T-helper 2 cell treated with Interferon-gamma antibody and Interleukin-4, amounts not matched to agents 100 ng/mL and 5 ng/mL, for 36 hours (primary cell): ENCODE measurements at regions not wholly inside any gene's neighbourhood (a gene's known extent, or its start where the extent isn't known, plus 50 kb on each side); places are given as distances from the start of the nearest gene placed in this dataset.

Experiments
- intact Hi-C: fragments of 100-400 bp; cut with micrococcal nuclease; formaldehyde crosslinking; loops from one replicate; pipeline ENCODE4 v1.15.1; 2023

GRCh38 chrX:69306063-69306404, 140.8 kb upstream of the PJA1 start:
- intact Hi-C loops: no loop called here

- intact Hi-C loops: no loop called here
These were observed 140.2 kb upstream of the PJA1 start for GRCh38 chrX:69305333-69306062.

- intact Hi-C loops: no loop called here
These were observed 138.0 kb upstream of the PJA1 start for GRCh38 chrX:69303231-69303630.

- intact Hi-C loops: no loop called here
These were observed 134.9 kb upstream of the PJA1 start for GRCh38 chrX:69299951-69300714.

GRCh38 chrX:69299285-69299684, 134.0 kb upstream of the PJA1 start:
- intact Hi-C loops: no loop called here

- intact Hi-C loops: no loop called here
These were observed 133.3 kb upstream of the PJA1 start for GRCh38 chrX:69298466-69299140.

- intact Hi-C loops: no loop called here
These were observed 132.3 kb upstream of the PJA1 start for GRCh38 chrX:69297506-69297905.

- intact Hi-C loops: no loop called here
These were observed 128.7 kb upstream of the PJA1 start for GRCh38 chrX:69293776-69294601.

GRCh38 chrX:69291116-69291515, 125.9 kb upstream of the PJA1 start:
- intact Hi-C loops: no loop called here

GRCh38 chrX:69290292-69290691, 125.0 kb upstream of the PJA1 start:
- intact Hi-C loops: no loop called here

- intact Hi-C loops: loop anchor here (10.0 kb wide), 1 partner anchor 1095 kb away; no protein-coding TSS in a partner anchor
These were observed 124.5 kb upstream of the PJA1 start for GRCh38 chrX:69289793-69290123.

GRCh38 chrX:69289046-69289792, 124.0 kb upstream of the PJA1 start:
- intact Hi-C loops: loop anchor here (10.0 kb wide), 1 partner anchor 1094 kb away; no protein-coding TSS in a partner anchor

- intact Hi-C loops: loop anchor here (10.0 kb wide), 1 partner anchor 1092 kb away; no protein-coding TSS in a partner anchor
These were observed 121.8 kb upstream of the PJA1 start for GRCh38 chrX:69287095-69287494.

GRCh38 chrX:69286565-69286906, 121.3 kb upstream of the PJA1 start:
- intact Hi-C loops: loop anchor here (1.0 to 10.0 kb wide), 2 partner anchors 458 to 1092 kb away; no protein-coding TSS in a partner anchor

GRCh38 chrX:69285881-69286564, 120.8 kb upstream of the PJA1 start:
- intact Hi-C loops: loop anchor here (1.0 to 10.0 kb wide), 2 partner anchors 458 to 1091 kb away; no protein-coding TSS in a partner anchor

GRCh38 chrX:69285401-69285877, 120.2 kb upstream of the PJA1 start:
- intact Hi-C loops: loop anchor here (10.0 kb wide), 1 partner anchor 1091 kb away; no protein-coding TSS in a partner anchor

GRCh38 chrX:69284491-69284890, 119.2 kb upstream of the PJA1 start:
- intact Hi-C loops: loop anchor here (10.0 kb wide), 1 partner anchor 1090 kb away; no protein-coding TSS in a partner anchor

- intact Hi-C loops: loop anchor here (10.0 kb wide), 1 partner anchor 1088 kb away; no protein-coding TSS in a partner anchor
These were observed 117.8 kb upstream of the PJA1 start for GRCh38 chrX:69282893-69283690.

GRCh38 chrX:69280933-69281332, 115.7 kb upstream of the PJA1 start:
- intact Hi-C loops: loop anchor here (10.0 kb wide), 1 partner anchor 1086 kb away; no protein-coding TSS in a partner anchor
